Gastroesophageal sphincter (tissue), 4 donors: ENCODE measurements at regions not wholly inside any gene's neighbourhood (a gene's known extent, or its start where the extent isn't known, plus 50 kb on each side); places are given as distances from the start of the nearest gene placed in this dataset.

Experiments
- ATAC-seq: fragments of 150-250 bp; one replicate; pipeline ENCODE4 v1.9.1; 2016; ENCODE audit warnings: mild to moderate bottlenecking, moderate library complexity
- H3K27ac ChIP-seq, 4 donors: fragments of 200-600 bp; sonication (generic) in 3 of 4; 1 replicate in 3 of 4; 2 replicates in 1 of 4; pipeline ENCODE4 v1.5.1; 2016 to 2019
- H3K27me3 ChIP-seq: fragments of 200-600 bp; sonication (generic); one replicate; pipeline ENCODE4 v1.5.1; 2019
- H3K36me3 ChIP-seq, 2 donors: fragments of 200-600 bp; sonication (generic); one replicate each; pipeline ENCODE4 v1.5.1; 2019; ENCODE audit warnings: control low read depth in 1 of 2
- H3K4me1 ChIP-seq, 3 donors: fragments of 200-600 bp; sonication (generic); 1 replicate in 2 of 3; 2 replicates in 1 of 3; pipeline ENCODE4 v1.5.1; 2016 to 2019; ENCODE audit warnings: control low read depth in 2 of 3
- H3K4me3 ChIP-seq, 2 donors: fragments of 200-600 bp; sonication (generic); one replicate each; pipeline ENCODE4 v1.5.1; 2019; ENCODE audit warnings: mild to moderate bottlenecking in 1 of 2, moderate library complexity in 1 of 2
- H3K9me3 ChIP-seq, 3 donors: fragments of 200-600 bp; sonication (generic); one replicate each; pipeline ENCODE4 v1.5.1; 2017 to 2019; ENCODE audit warnings: control low read depth in 2 of 3
- CTCF ChIP-seq, 4 experiments: fragments of 200-600 bp in 2 of 4; fragments of 450-650 bp in 2 of 4; sonication (generic) in 1 of 4; IDR thresholded peaks; one replicate each; pipeline ENCODE4 v1.5.1; 2017 to 2019; ENCODE audit warnings: antibody characterized with exemption in 4 of 4, mild to moderate bottlenecking in 2 of 4, moderate library complexity in 2 of 4
- EP300 ChIP-seq: sonication (generic); formaldehyde crosslinking; IDR thresholded peaks from one replicate; pipeline ENCODE4 v1.6.1; 2017; ENCODE audit warnings: antibody characterized with exemption, mild to moderate bottlenecking
- POLR2A ChIP-seq, 2 donors: fragments of 450-650 bp; IDR thresholded peaks; one replicate each; pipeline ENCODE4 v1.6.1; 2017; ENCODE audit warnings: antibody characterized with exemption in 2 of 2, mild to moderate bottlenecking in 2 of 2, moderate library complexity in 1 of 2
- POLR2AphosphoS5 ChIP-seq: sonication (generic); formaldehyde crosslinking; IDR thresholded peaks from one replicate; pipeline ENCODE4 v1.6.1; 2017; ENCODE audit warnings: antibody characterized with exemption
- WGBS, 2 donors: methylation state at CpG; one replicate each; pipeline ENCODE4 v1.1.5; 2018; ENCODE audit warnings: low coverage in 1 of 2; 5-methylcytosine and 5-hydroxymethylcytosine counted together

DNA sequence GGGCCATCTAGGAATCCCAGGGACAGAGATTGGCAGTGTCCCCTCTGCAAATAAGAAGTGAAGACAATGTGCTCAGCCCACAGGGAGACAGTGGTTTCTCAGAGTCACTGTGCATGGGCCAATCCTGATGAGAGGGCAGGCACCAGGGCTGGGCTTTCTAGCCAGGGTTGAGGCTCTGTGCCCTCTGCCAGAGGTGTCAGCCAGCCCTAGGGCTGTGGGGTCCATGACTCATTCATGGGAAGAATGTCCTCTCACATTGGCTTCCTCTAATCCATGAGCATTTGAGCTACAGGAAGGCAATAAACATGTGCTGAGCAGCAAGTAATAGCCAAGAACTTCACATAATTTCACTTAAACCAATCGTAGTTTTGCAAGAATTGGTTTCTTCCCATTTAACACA, 482.0 kb upstream of the MGMT start:
- Histone ChIP-seq H3K9me3 (peaks cover 0 to 9% (median 0%) of the 10 kb centered on the region in 3 donors), H3K36me3 (no peaks in the 10 kb centered on the region), H3K27ac (no peak overlapping the region), H3K27me3 (peaks cover 1% of the 10 kb centered on the region), H3K4me3 (no peak overlapping the region), H3K4me1 (no peaks in the 10 kb centered on the region)
- 33 to 75% methylated on average over 1 of the region's 1 CpG for WGBS, 2 donors
- TF ChIP-seq CTCF (IDR thresholded peaks at IDR 0.05) (no peak), EP300 (no peak), POLR2AphosphoS5 (no peak), POLR2A (IDR thresholded peaks at IDR 0.05) (no peak)
- ATAC-seq: no peak

DNA sequence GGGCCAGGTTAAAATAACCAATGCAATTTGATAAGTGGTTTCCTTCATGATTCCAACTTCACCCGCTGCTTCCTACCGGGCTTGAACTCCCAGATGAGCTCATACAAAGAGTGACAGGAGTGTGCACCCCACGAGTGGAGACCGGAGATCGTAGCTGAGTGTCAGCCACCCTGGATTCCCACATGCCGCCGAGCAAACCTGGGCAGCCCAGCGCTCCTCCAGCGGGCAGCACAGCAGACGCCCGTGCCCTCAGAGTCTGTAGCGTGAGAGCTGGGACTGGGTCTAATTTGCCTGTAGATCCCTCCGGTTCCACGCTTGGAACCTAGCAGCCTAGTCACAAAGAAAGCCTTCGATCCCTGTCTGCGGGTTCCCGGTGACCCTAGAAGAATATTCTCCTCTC, 476.1 kb upstream of the MGMT start:
- Histone ChIP-seq H3K36me3 (no peaks in the 10 kb centered on the region), H3K27ac (no peak overlapping the region), H3K4me1 (no peaks in the 10 kb centered on the region), H3K4me3 (no peak overlapping the region), H3K9me3 (peaks cover 0 to 9% (median 0%) of the 10 kb centered on the region in 3 donors), H3K27me3 (peaks cover 9% of the 10 kb centered on the region)
- TF ChIP-seq POLR2A (IDR thresholded peaks at IDR 0.05) (no peak), EP300 (no peak), POLR2AphosphoS5 (no peak), CTCF (IDR thresholded peaks at IDR 0.05) (no peak)
- 78 to 83% methylated on average over 2 to 10 of the region's 17 CpGs for WGBS, 2 donors
- ATAC-seq: no peak

DNA sequence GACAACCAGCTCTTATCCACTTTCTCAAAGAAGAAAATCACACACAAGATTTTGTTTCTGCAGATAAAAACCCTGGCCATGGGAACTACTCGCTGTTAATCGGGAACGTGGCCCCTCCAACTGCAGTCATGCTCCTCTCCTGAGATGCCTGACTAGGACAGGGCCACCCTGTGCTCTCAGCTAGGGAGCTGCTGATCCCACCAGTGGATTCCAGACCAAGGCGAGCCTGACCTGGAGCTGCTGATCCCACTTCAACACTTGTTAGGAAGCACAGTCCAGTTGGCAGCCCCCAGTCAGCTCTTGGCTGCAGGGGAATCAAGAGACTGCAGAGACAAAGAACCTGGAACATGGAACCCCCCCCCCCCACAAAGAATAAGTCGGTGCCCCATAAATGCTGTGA, 474.3 kb upstream of the MGMT start:
- 82% methylated on average over 3 of the region's 5 CpGs; no CpG with 5 or more reads in 1 of the 2 donors for WGBS, 2 donors
- Histone ChIP-seq H3K4me3 (no peak overlapping the region), H3K9me3 (peaks cover 0 to 4% (median 0%) of the 10 kb centered on the region in 3 donors), H3K27me3 (peaks cover 9% of the 10 kb centered on the region), H3K36me3 (no peaks in the 10 kb centered on the region), H3K4me1 (no peaks in the 10 kb centered on the region), H3K27ac (no peak overlapping the region)
- no peak for ATAC-seq
- TF ChIP-seq POLR2A (IDR thresholded peaks at IDR 0.05) (no peak), CTCF (IDR thresholded peaks at IDR 0.05) (no peak), EP300 (no peak), POLR2AphosphoS5 (no peak)

DNA sequence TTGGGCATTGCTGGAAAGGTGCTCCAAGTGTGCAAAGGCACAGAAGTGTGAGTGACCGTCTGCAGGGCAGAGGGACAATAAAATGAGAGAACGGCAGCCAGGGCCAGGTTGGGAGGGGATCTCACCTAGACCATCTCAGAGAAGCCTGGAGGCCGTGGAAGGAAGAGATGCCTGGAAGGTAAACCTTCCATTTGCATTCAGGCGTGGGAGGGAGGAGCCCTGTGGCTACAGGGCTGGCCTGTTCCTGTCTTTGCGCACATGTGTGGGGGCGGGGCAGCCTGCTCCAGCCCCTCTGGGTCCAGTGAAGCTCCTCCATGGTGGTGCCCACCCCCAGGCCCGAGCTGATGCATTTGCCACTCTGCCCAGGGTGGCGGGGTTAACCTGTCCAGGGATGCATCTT, 473.6 kb upstream of the MGMT start:
- Histone ChIP-seq H3K36me3 (no peaks in the 10 kb centered on the region), H3K27me3 (peaks cover 9% of the 10 kb centered on the region), H3K9me3 (no peaks in the 10 kb centered on the region), H3K4me1 (no peaks in the 10 kb centered on the region), H3K4me3 (no peak overlapping the region), H3K27ac (no peak overlapping the region)
- TF ChIP-seq POLR2AphosphoS5 (no peak), EP300 (no peak), POLR2A (IDR thresholded peaks at IDR 0.05) (no peak), CTCF (IDR thresholded peaks at IDR 0.05) (no peak)
- ATAC-seq: no peak
- WGBS, 2 donors: 92% methylated on average over 8 of the region's 8 CpGs; no CpG with 5 or more reads in 1 of the 2 donors

DNA sequence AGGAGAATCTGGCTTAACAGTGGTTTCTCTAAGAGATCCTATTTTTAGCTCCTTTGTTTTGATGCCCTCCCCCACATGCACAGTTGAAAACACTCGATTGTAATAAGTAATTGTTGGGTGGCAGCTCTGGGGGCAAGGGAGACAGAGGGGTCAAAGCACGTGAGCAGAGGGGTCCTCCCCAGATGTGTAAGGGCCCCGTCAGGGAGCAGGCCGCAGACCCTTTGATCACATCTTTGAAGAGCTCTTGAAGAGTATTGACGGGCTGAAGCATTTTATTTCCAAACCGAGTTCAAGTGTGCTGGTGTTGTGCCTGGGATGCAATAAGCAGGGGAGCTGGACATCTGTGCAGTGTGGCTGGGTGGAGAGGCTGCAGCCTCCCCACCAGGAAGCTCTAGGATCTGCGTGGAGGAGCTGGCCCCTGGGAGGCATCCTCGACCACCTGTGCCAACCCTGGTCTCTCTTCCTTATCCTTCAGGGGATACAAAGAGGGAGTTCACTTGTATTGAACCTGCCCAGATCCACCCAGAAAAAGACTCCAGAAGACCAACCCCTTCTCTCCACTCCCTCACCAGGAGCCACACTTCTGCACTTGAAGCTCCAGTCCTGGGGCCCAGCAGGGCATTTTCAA, 473.0 kb upstream of the MGMT start:
- H3K27me3 ChIP-seq: peaks cover 9% of the 10 kb centered on the region
- ATAC-seq: no peak
- no peak overlapping the region for H3K4me3 ChIP-seq
- no peak overlapping the region for H3K27ac ChIP-seq
- H3K36me3 ChIP-seq: no peaks in the 10 kb centered on the region
- TF ChIP-seq EP300 (no peak), POLR2A (IDR thresholded peaks at IDR 0.05) (no peak), POLR2AphosphoS5 (no peak), CTCF (IDR thresholded peaks at IDR 0.05) (no peak)
- no peaks in the 10 kb centered on the region for H3K4me1 ChIP-seq
- WGBS, 2 donors: 71 to 83% methylated on average over 1 to 5 of the region's 8 CpGs
- no peaks in the 10 kb centered on the region for H3K9me3 ChIP-seq
